ENCODE measurements at regions not wholly inside any gene's neighbourhood (a gene's known extent, or its start where the extent isn't known, plus 50 kb on each side); places are given as distances from the start of the nearest gene placed in this dataset.

GRCh38 chr7:16989811-16990413, 108.1 kb upstream of the AGR3 start:
- TF ChIP-seq CTCF (IDR thresholded peaks at IDR 0.05) (no peak), POLR2A (IDR thresholded peaks at IDR 0.05) (no peak)
